ENCODE measurements at regions not wholly inside any gene's neighbourhood (a gene's known extent, or its start where the extent isn't known, plus 50 kb on each side); places are given as distances from the start of the nearest gene placed in this dataset.
"Not testable (repeated sequence)": the region's sequence is repeated elsewhere in the genome, so short reads cannot be mapped to it uniquely, and the experiment has no call there.

- TF ChIP-seq POLR2A (IDR thresholded peaks at IDR 0.05) (no peak), POLR2AphosphoS5 (IDR thresholded peaks at IDR 0.05) (no peak)
- Histone ChIP-seq H3K4me3 (no peak overlapping the region), H3K9me3 (peaks cover 0 to 5% (median 0%) of the 10 kb centered on the region in 4 donors), H3K4me1 (no peaks in the 10 kb centered on the region), H3K27me3 (no peaks in the 10 kb centered on the region), H3K27ac (no peak overlapping the region), H3K36me3 (no peaks in the 10 kb centered on the region)
- WGBS, 5 donors = 45 to 68% (median 63%) methylated on average over 2 of the region's 2 CpGs
- intact Hi-C loops (cut with DNase I; ENCODE audit: low total_unique reads) = no loop called here
- peak in 1 of 2 donors; percentile 65 for DNase-seq
Observed at GRCh38 chr5:18397891-18398290, 763.6 kb downstream of the TAF11L14 start.

- H3K36me3 ChIP-seq; intact Hi-C loops (cut with DNase I; ENCODE audit: low total_unique reads); DNase-seq; H3K27ac ChIP-seq; H3K9me3 ChIP-seq; H3K4me3 ChIP-seq; H3K4me1 ChIP-seq; H3K27me3 ChIP-seq: not testable (repeated sequence)
- 85 to 94% (median 92%) methylated on average over 21 to 50 of the region's 50 CpGs for WGBS, 5 donors
Observed at GRCh38 chr5:18399461-18400327, 765.4 kb downstream of the TAF11L14 start.

- Histone ChIP-seq H3K9me3 (peaks cover 0 to 5% (median 0%) of the 10 kb centered on the region in 4 donors), H3K27ac (no peak overlapping the region), H3K4me3 (no peak overlapping the region), H3K4me1 (no peaks in the 10 kb centered on the region), H3K36me3 (no peaks in the 10 kb centered on the region), H3K27me3 (no peaks in the 10 kb centered on the region)
- DNase-seq = no peak
- intact Hi-C loops (cut with DNase I; ENCODE audit: low total_unique reads) = no loop called here
- WGBS, 5 donors = 30 to 53% (median 50%) methylated on average over 1 of the region's 1 CpG
- TF ChIP-seq EP300 (IDR thresholded peaks at IDR 0.05) (no peak), CTCF (IDR thresholded peaks at IDR 0.05) (no peak), POLR2A (IDR thresholded peaks at IDR 0.05) (no peak), POLR2AphosphoS5 (IDR thresholded peaks at IDR 0.05) (no peak)
Observed at GRCh38 chr5:18403141-18403540, 768.9 kb downstream of the TAF11L14 start.

- Histone ChIP-seq H3K36me3 (no peaks in the 10 kb centered on the region), H3K4me1 (no peaks in the 10 kb centered on the region), H3K27ac (no peak overlapping the region), H3K4me3 (no peak overlapping the region), H3K27me3 (no peaks in the 10 kb centered on the region), H3K9me3 (peaks cover 0 to 5% (median 0%) of the 10 kb centered on the region in 4 donors)
- WGBS, 5 donors = 75 to 91% (median 84%) methylated on average over 3 of the region's 3 CpGs
- intact Hi-C loops (cut with DNase I; ENCODE audit: low total_unique reads) = no loop called here
- TF ChIP-seq POLR2A (IDR thresholded peaks at IDR 0.05) (no peak), EP300 (IDR thresholded peaks at IDR 0.05) (no peak), CTCF (IDR thresholded peaks at IDR 0.05) (no peak), POLR2AphosphoS5 (IDR thresholded peaks at IDR 0.05) (no peak)
- DNase-seq = no peak
Observed at GRCh38 chr5:18403941-18404438, 769.7 kb downstream of the TAF11L14 start.

- Histone ChIP-seq H3K9me3 (no peaks in the 10 kb centered on the region), H3K27ac (no peak overlapping the region), H3K4me1 (no peaks in the 10 kb centered on the region), H3K27me3 (no peaks in the 10 kb centered on the region), H3K4me3 (no peak overlapping the region), H3K36me3 (no peaks in the 10 kb centered on the region)
- intact Hi-C loops (cut with DNase I; ENCODE audit: low total_unique reads) = no loop called here
- 33 to 79% (median 49%) methylated on average over 1 of the region's 1 CpG for WGBS, 5 donors
- TF ChIP-seq CTCF (IDR thresholded peaks at IDR 0.05) = no peak
- TF ChIP-seq POLR2A (IDR thresholded peaks at IDR 0.05) = no peak
- TF ChIP-seq EP300 (IDR thresholded peaks at IDR 0.05) = no peak
- TF ChIP-seq POLR2AphosphoS5 (IDR thresholded peaks at IDR 0.05) = no peak
- DNase-seq = no peak
Observed at GRCh38 chr5:18420711-18421110, 786.5 kb downstream of the TAF11L14 start.
